Thymus (tissue), 11 donors: ENCODE measurements at regions not wholly inside any gene's neighbourhood (a gene's known extent, or its start where the extent isn't known, plus 50 kb on each side); places are given as distances from the start of the nearest gene placed in this dataset.

Source experiments
- DNase-seq, 9 donors: peaks; one replicate each; pipeline ENCODE4 v3.0.0-alpha.2; 2013; ENCODE audit warnings: low spot score in 9 of 9, low read depth in 6 of 9, missing footprints in 1 of 9
- H3K27ac ChIP-seq, 2 donors: one replicate each; pipeline ENCODE4 v1.5.1; 2013; ENCODE audit warnings: control low read depth in 1 of 2, low read depth in 1 of 2, low read length in 1 of 2, mild to moderate bottlenecking in 1 of 2, moderate library complexity in 1 of 2
- H3K27me3 ChIP-seq, 2 donors: one replicate each; pipeline ENCODE4 v1.5.1; 2013; ENCODE audit warnings: low read length in 1 of 2; ENCODE audit not compliant: control insufficient read depth in 2 of 2, insufficient read depth in 1 of 2
- H3K36me3 ChIP-seq, 2 donors: one replicate each; pipeline ENCODE4 v1.5.1; 2013; ENCODE audit warnings: low read length in 1 of 2, mild to moderate bottlenecking in 1 of 2, moderate library complexity in 1 of 2; ENCODE audit not compliant: control insufficient read depth in 2 of 2, insufficient read depth in 2 of 2
- H3K4me1 ChIP-seq, 2 donors: one replicate each; pipeline ENCODE4 v1.5.1; 2013; ENCODE audit warnings: low read length in 2 of 2; ENCODE audit not compliant: control insufficient read depth in 2 of 2, insufficient read depth in 2 of 2
- H3K4me3 ChIP-seq, 2 donors: one replicate each; pipeline ENCODE4 v1.5.1; 2013; ENCODE audit warnings: low read length in 2 of 2, control low read depth in 1 of 2, mild to moderate bottlenecking in 1 of 2
- H3K9me3 ChIP-seq, 2 donors: one replicate each; pipeline ENCODE4 v1.5.1; 2013; ENCODE audit warnings: low read length in 1 of 2, mild to moderate bottlenecking in 1 of 2; ENCODE audit not compliant: control insufficient read depth in 2 of 2, insufficient read depth in 1 of 2
- whole genome bisulfite sequencing: extraction: QIAGEN DNeasy Blood & Tissue Kit; methylation state at CpG from one replicate; pipeline ENCODE4 v1.1.7; 2013; 5-methylcytosine and 5-hydroxymethylcytosine counted together
- donor health status: healthy.

- Histone ChIP-seq H3K4me3 (no peak overlapping the region), H3K27ac (no peak overlapping the region), H3K9me3 (peaks cover 2 to 8% of the 10 kb centered on the region in 2 donors), H3K27me3 (no peaks in the 10 kb centered on the region), H3K36me3 (no peaks in the 10 kb centered on the region), H3K4me1 (no peaks in the 10 kb centered on the region)
- 96% methylated on average over 5 of the region's 5 CpGs for WGBS
- no peak for DNase-seq
These were observed 103.8 kb upstream of the RESF1 start for GRCh38 chr12:31855427-31855826.

DNA sequence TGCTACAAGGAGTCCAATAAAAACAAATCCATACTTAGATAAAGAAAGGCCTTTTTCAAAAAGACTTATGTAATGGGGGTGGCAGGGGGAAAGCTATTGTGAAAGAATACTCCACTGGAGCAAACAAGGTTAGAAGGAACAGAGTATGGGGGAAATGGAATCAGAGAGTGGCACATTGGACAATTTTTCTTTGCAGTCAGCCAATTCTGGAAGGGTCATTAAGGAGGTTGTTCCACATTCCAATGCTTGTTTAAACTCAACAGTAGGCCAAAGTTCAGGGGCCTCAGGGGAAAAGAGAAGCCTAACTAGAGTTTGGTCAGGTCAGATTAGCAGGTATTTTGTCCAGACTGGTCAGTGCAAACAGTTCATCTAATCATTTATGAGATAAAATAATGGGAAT lies 105.2 kb upstream of the RESF1 start:
- no peaks in the 10 kb centered on the region for H3K4me1 ChIP-seq
- peaks cover 2 to 7% of the 10 kb centered on the region in 2 donors for H3K9me3 ChIP-seq
- DNase-seq, result no peak
- no peaks in the 10 kb centered on the region for H3K36me3 ChIP-seq
- H3K4me3 ChIP-seq, result no peak overlapping the region
- no peaks in the 10 kb centered on the region for H3K27me3 ChIP-seq
- no peak overlapping the region for H3K27ac ChIP-seq

- no peak for DNase-seq
- H3K27me3 ChIP-seq, result no peaks in the 10 kb centered on the region
- peaks cover 5 to 9% of the 10 kb centered on the region in 2 donors for H3K9me3 ChIP-seq
- no peak overlapping the region for H3K4me3 ChIP-seq
- H3K27ac ChIP-seq, result no peak overlapping the region
- H3K4me1 ChIP-seq, result no peaks in the 10 kb centered on the region
- no peaks in the 10 kb centered on the region for H3K36me3 ChIP-seq
These were observed 105.7 kb upstream of the RESF1 start for GRCh38 chr12:31853520-31853919.

GRCh38 chr12:31850268-31850667 lies 108.9 kb upstream of the RESF1 start:
- no peak overlapping the region for H3K27ac ChIP-seq
- H3K27me3 ChIP-seq, result no peaks in the 10 kb centered on the region
- peaks cover 6 to 27% of the 10 kb centered on the region in 2 donors for H3K9me3 ChIP-seq
- H3K4me1 ChIP-seq, result no peaks in the 10 kb centered on the region
- no peaks in the 10 kb centered on the region for H3K36me3 ChIP-seq
- DNase-seq, result peak in 2 of 9 donors; percentile 13 to 34
- WGBS, result 75% methylated on average over 3 of the region's 3 CpGs
- no peak overlapping the region for H3K4me3 ChIP-seq

GRCh38 chr12:31849090-31849687 lies 110.0 kb upstream of the RESF1 start:
- Histone ChIP-seq H3K4me1 (no peaks in the 10 kb centered on the region), H3K36me3 (no peaks in the 10 kb centered on the region), H3K9me3 (peaks cover 6 to 27% of the 10 kb centered on the region in 2 donors), H3K27me3 (no peaks in the 10 kb centered on the region), H3K4me3 (no peak overlapping the region), H3K27ac (no peak overlapping the region)
- DNase-seq, result peak in 2 of 9 donors; percentile 25 to 48
- WGBS, result 84% methylated on average over 3 of the region's 3 CpGs

DNA sequence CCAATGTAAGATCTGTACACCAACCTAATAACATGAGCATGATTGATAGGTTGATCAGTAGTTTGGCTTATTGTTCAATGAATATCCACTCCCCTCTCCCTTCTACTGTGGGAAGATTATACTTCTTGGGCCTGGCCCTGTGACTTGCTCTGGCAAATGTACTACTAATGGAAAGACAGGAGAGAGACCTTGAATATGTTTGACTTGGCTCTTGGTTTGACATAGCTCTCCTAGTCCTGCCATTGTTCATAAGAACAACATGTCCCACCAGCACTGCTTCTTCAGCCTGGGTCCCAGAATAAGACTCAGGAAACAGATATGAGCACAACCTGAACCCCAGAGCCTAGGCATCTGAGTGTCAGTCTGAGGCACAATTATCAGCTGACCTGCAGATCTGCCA lies 112.8 kb upstream of the RESF1 start:
- peaks cover 6 to 24% of the 10 kb centered on the region in 2 donors for H3K9me3 ChIP-seq
- H3K4me3 ChIP-seq, result no peak overlapping the region
- no peaks in the 10 kb centered on the region for H3K4me1 ChIP-seq
- H3K36me3 ChIP-seq, result no peaks in the 10 kb centered on the region
- H3K27me3 ChIP-seq, result no peaks in the 10 kb centered on the region
- DNase-seq, result no peak
- no peak overlapping the region for H3K27ac ChIP-seq

DNA sequence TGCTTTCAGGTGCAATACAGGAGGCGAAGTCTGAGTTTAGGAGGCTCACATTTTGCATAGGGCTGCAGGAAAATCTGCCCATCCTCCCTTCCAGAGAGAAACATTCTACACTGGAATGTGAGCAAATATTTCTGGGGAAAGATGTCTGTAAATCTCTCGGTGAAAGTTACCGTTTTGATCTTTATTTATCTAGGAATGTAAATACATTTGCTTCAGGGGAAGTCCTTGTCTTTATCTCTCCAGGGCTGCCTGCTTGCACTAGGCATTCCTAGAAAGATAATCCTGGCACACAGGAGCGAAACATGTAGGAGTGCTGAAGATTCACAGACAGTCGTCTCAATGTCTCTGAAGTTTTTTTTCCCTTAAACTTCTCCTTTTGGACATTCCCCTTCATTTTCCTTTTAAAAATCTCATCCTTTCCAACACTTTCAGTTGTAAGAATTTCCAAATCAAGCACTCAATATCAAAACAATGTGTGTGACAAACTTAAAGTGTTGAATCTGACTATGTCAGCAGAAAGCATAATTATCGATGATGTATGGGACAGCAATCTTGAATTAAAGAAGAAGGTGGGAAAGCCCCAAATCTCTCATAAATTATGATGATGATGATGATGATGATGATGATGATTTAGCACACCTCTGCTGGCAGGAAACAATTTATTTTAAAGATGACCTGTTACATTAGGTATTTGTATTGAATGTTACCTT lies 113.4 kb upstream of the RESF1 start:
- H3K27ac ChIP-seq, result no peak overlapping the region
- H3K9me3 ChIP-seq, result peaks cover 6 to 24% of the 10 kb centered on the region in 2 donors
- WGBS, result 96% methylated on average over 6 of the region's 6 CpGs
- no peaks in the 10 kb centered on the region for H3K4me1 ChIP-seq
- no peaks in the 10 kb centered on the region for H3K27me3 ChIP-seq
- no peak for DNase-seq
- no peaks in the 10 kb centered on the region for H3K36me3 ChIP-seq
- no peak overlapping the region for H3K4me3 ChIP-seq

DNA sequence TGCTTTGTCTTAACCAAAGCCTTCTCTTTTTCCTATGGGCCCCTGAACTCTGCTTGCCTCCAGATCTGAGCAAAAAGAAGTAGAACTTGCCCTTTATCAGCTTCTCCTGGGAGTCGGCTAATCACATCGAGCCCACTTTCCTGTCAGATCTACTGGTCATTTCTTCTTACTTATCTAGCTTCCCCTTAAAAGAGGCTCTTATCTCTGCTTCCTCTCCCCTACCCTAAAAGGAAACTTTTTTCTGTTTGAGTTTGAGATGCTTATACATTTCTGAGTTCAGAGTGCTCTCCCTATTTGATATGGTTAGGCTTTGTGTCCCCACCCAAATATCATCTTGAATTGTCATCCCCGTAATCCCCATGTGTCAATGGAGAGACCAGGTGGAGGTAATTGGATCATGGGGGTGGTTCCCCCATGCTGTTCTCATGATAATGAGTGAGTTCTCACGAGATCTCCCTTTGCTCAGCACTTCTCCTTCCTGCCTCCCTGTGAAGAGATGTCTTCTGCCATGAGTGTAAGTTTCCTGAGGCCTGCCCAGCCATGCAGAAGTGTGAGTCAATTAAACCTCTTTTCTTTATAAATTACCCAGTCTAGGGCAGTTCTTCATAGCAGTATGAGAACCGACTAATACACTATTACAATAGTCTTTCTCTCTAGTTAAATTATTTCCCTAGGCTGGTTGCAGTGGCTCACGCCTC lies 114.7 kb upstream of the AMN1 start:
- Histone ChIP-seq H3K4me3 (no peak overlapping the region), H3K27ac (no peak overlapping the region), H3K27me3 (no peaks in the 10 kb centered on the region), H3K9me3 (peaks cover 1 to 22% of the 10 kb centered on the region in 2 donors), H3K36me3 (no peaks in the 10 kb centered on the region), H3K4me1 (no peaks in the 10 kb centered on the region)
- WGBS, result 84% methylated on average over 6 of the region's 6 CpGs
- no peak for DNase-seq

GRCh38 chr12:31837913-31838312 lies 109.1 kb upstream of the AMN1 start:
- 98% methylated on average over 3 of the region's 3 CpGs for WGBS
- peaks cover 0 to 3% of the 10 kb centered on the region in 2 donors for H3K4me1 ChIP-seq
- H3K4me3 ChIP-seq, result no peak overlapping the region
- H3K9me3 ChIP-seq, result peaks cover 0 to 21% of the 10 kb centered on the region in 2 donors
- DNase-seq, result no peak
- no peak overlapping the region for H3K27ac ChIP-seq
- no peaks in the 10 kb centered on the region for H3K27me3 ChIP-seq
- no peaks in the 10 kb centered on the region for H3K36me3 ChIP-seq
